Trophoblast cell (in vitro differentiated cells and primary cell): ENCODE measurements at regions not wholly inside any gene's neighbourhood (a gene's known extent, or its start where the extent isn't known, plus 50 kb on each side); places are given as distances from the start of the nearest gene placed in this dataset.

Source experiments
- DNase-seq, 2 donors: peaks; one replicate each; pipeline ENCODE4 v3.0.0-alpha.2; 2016
- H2AFZ ChIP-seq: 2 replicates; pipeline ENCODE4 v1.6.1; 2013; ENCODE audit warnings: low read length, moderate library complexity, mild to moderate bottlenecking; ENCODE audit not compliant: insufficient read depth, poor library complexity
- H2AK5ac ChIP-seq: 2 replicates; pipeline ENCODE4 v1.6.1; 2013; ENCODE audit warnings: mild to moderate bottlenecking, low read length
- H2BK120ac ChIP-seq: 2 replicates; pipeline ENCODE4 v1.6.1; 2013; ENCODE audit warnings: low read length, mild to moderate bottlenecking, moderate library complexity; ENCODE audit not compliant: insufficient read depth, poor library complexity
- H2BK12ac ChIP-seq: 2 replicates; pipeline ENCODE4 v1.6.1; 2013; ENCODE audit warnings: mild to moderate bottlenecking, low read length, moderate library complexity
- H2BK5ac ChIP-seq: 2 replicates; pipeline ENCODE4 v1.6.1; 2013; ENCODE audit warnings: low read length, low read depth, moderate library complexity, mild to moderate bottlenecking; ENCODE audit not compliant: poor library complexity
- H3K14ac ChIP-seq: 2 replicates; pipeline ENCODE4 v1.6.1; 2013; ENCODE audit warnings: mild to moderate bottlenecking, low read length
- H3K18ac ChIP-seq: 2 replicates; pipeline ENCODE4 v1.6.1; 2013; ENCODE audit warnings: mild to moderate bottlenecking, low read length
- H3K23ac ChIP-seq: 2 replicates; pipeline ENCODE4 v1.6.1; 2013; ENCODE audit warnings: low read length
- H3K27ac ChIP-seq: 2 replicates; pipeline ENCODE4 v1.5.1; 2013; ENCODE audit warnings: low read depth, mild to moderate bottlenecking, inconsistent platforms, low read length, moderate library complexity
- H3K27me3 ChIP-seq: 2 replicates; pipeline ENCODE4 v1.6.1; 2013; ENCODE audit warnings: inconsistent platforms, mild to moderate bottlenecking, low read length, moderate library complexity; ENCODE audit not compliant: insufficient read depth
- H3K36me3 ChIP-seq, 2 experiments: 1 replicate in 1 of 2; 2 replicates in 1 of 2; pipeline ENCODE4 v1.6.1; 2013; ENCODE audit warnings: low read length in 2 of 2, mild to moderate bottlenecking in 2 of 2, moderate library complexity in 1 of 2; ENCODE audit not compliant: insufficient read depth in 2 of 2, control insufficient read depth in 1 of 2
- H3K4ac ChIP-seq: 2 replicates; pipeline ENCODE4 v1.6.1; 2013; ENCODE audit warnings: low read depth, mild to moderate bottlenecking, low read length, moderate library complexity
- H3K4me1 ChIP-seq, 2 experiments: 1 replicate in 1 of 2; 2 replicates in 1 of 2; pipeline ENCODE4 v1.6.1; 2013; ENCODE audit warnings: low read length in 2 of 2, mild to moderate bottlenecking in 2 of 2, moderate library complexity in 1 of 2; ENCODE audit not compliant: insufficient read depth in 2 of 2, control insufficient read depth in 1 of 2
- H3K4me2 ChIP-seq: 2 replicates; pipeline ENCODE4 v1.6.1; 2013; ENCODE audit warnings: inconsistent platforms, mild to moderate bottlenecking, low read length, moderate library complexity
- H3K4me3 ChIP-seq: 2 replicates; pipeline ENCODE4 v1.5.1; 2013; ENCODE audit warnings: mild to moderate bottlenecking, low read depth, low read length, inconsistent platforms
- H3K79me1 ChIP-seq: one replicate; pipeline ENCODE4 v1.6.1; 2013; ENCODE audit warnings: low read length
- H3K79me2 ChIP-seq: 2 replicates; pipeline ENCODE4 v1.6.1; 2013; ENCODE audit warnings: low read length, mild to moderate bottlenecking; ENCODE audit not compliant: control insufficient read depth, insufficient read depth, poor library complexity
- H3K9ac ChIP-seq: 2 replicates; pipeline ENCODE4 v1.6.1; 2013; ENCODE audit warnings: mild to moderate bottlenecking, low read length
- H3K9me3 ChIP-seq: 2 replicates; pipeline ENCODE4 v1.6.1; 2013; ENCODE audit warnings: low read depth, mild to moderate bottlenecking, control low read depth, inconsistent platforms, low read length; ENCODE audit not compliant: insufficient read depth
- H4K12ac ChIP-seq: 2 replicates; pipeline ENCODE4 v1.6.1; 2013; ENCODE audit warnings: low read depth, mild to moderate bottlenecking, low read length, moderate library complexity
- H4K8ac ChIP-seq: 2 replicates; pipeline ENCODE4 v1.6.1; 2013; ENCODE audit warnings: low read depth, mild to moderate bottlenecking, low read length, moderate library complexity
- H4K91ac ChIP-seq: one replicate; pipeline ENCODE4 v1.6.1; 2013; ENCODE audit warnings: low read depth, mild to moderate bottlenecking, low read length, moderate library complexity
- WGBS: extraction: QIAGEN DNeasy Blood & Tissue Kit; methylation state at CpG from one replicate; pipeline ENCODE4 v1.1.7; 2013; ENCODE audit warnings: missing lambda C conversion rate; ENCODE audit not compliant: insufficient read length, insufficient coverage; ENCODE audit errors: extremely low coverage; 5-methylcytosine and 5-hydroxymethylcytosine counted together

GRCh38 chr2:9761577-9761976 is 81.7 kb upstream of the TAF1B start:
- Histone ChIP-seq H3K14ac (no peak overlapping the region), H4K8ac (no peak overlapping the region), H3K27me3 (no peaks in the 10 kb centered on the region), H3K4ac (no peak overlapping the region), H4K91ac (no peak overlapping the region), H2BK12ac (no peak overlapping the region), H2BK120ac (no peak overlapping the region), H4K12ac (no peak overlapping the region), H3K4me2 (no peak overlapping the region), H3K36me3 (no peaks in the 10 kb centered on the region), H3K9ac (no peak overlapping the region), H3K23ac (no peak overlapping the region), H2AK5ac (no peak overlapping the region), H3K9me3 (no peaks in the 10 kb centered on the region), H3K79me2 (no peaks in the 10 kb centered on the region), H3K4me1 (peaks cover 11% of the 10 kb centered on the region in 2 experiments), H3K79me1 (no peaks in the 10 kb centered on the region), H3K4me3 (no peak overlapping the region), H2BK5ac (no peak overlapping the region), H3K27ac (no peak overlapping the region), H3K18ac (no peak overlapping the region), H2AFZ (no peak overlapping the region)
- DNase-seq = no peak
- WGBS = no CpG with 5 or more reads among the region's 11 CpGs

- no peak overlapping the region for H2AK5ac ChIP-seq
- H2BK120ac ChIP-seq = no peak overlapping the region
- H2BK12ac ChIP-seq = no peak overlapping the region
- H3K27ac ChIP-seq = no peak overlapping the region
- H3K4me1 ChIP-seq = peaks cover 11% of the 10 kb centered on the region in 2 experiments
- H3K9ac ChIP-seq = no peak overlapping the region
- H3K14ac ChIP-seq = no peak overlapping the region
- no peak overlapping the region for H2AFZ ChIP-seq
- no peak overlapping the region for H4K12ac ChIP-seq
- H4K91ac ChIP-seq = no peak overlapping the region
- H3K18ac ChIP-seq = no peak overlapping the region
- no CpG with 5 or more reads among the region's 5 CpGs for WGBS
- no peak for DNase-seq
- no peak overlapping the region for H3K4ac ChIP-seq
- no peaks in the 10 kb centered on the region for H3K27me3 ChIP-seq
- no peak overlapping the region for H2BK5ac ChIP-seq
- no peak overlapping the region for H4K8ac ChIP-seq
- no peak overlapping the region for H3K4me2 ChIP-seq
- no peaks in the 10 kb centered on the region for H3K9me3 ChIP-seq
- no peaks in the 10 kb centered on the region for H3K36me3 ChIP-seq
- no peaks in the 10 kb centered on the region for H3K79me1 ChIP-seq
- H3K23ac ChIP-seq = no peak overlapping the region
- no peaks in the 10 kb centered on the region for H3K79me2 ChIP-seq
- no peak overlapping the region for H3K4me3 ChIP-seq
These were observed 81.1 kb upstream of the TAF1B start for GRCh38 chr2:9762164-9762563.

GRCh38 chr2:9762941-9763340 is 80.3 kb upstream of the TAF1B start:
- Histone ChIP-seq H3K4me3 (no peak overlapping the region), H3K9me3 (no peaks in the 10 kb centered on the region), H3K4me2 (no peak overlapping the region), H2BK5ac (no peak overlapping the region), H3K36me3 (no peaks in the 10 kb centered on the region), H3K79me2 (no peaks in the 10 kb centered on the region), H4K12ac (no peak overlapping the region), H2AK5ac (no peak overlapping the region), H2BK12ac (no peak overlapping the region), H3K27me3 (no peaks in the 10 kb centered on the region), H4K91ac (no peak overlapping the region), H3K4me1 (peaks cover 8% of the 10 kb centered on the region in 2 experiments), H4K8ac (no peak overlapping the region), H2AFZ (no peak overlapping the region), H3K14ac (no peak overlapping the region), H3K4ac (no peak overlapping the region), H3K27ac (no peak overlapping the region), H2BK120ac (no peak overlapping the region), H3K23ac (no peak overlapping the region), H3K18ac (no peak overlapping the region), H3K79me1 (no peaks in the 10 kb centered on the region), H3K9ac (no peak overlapping the region)
- WGBS = no CpG with 5 or more reads among the region's 9 CpGs
- DNase-seq = no peak

GRCh38 chr2:9763356-9764152 is 79.7 kb upstream of the TAF1B start:
- Histone ChIP-seq H3K9ac (no peak overlapping the region), H2BK5ac (no peak overlapping the region), H4K8ac (no peak overlapping the region), H4K91ac (no peak overlapping the region), H2AFZ (no peak overlapping the region), H3K18ac (no peak overlapping the region), H2BK12ac (no peak overlapping the region), H3K9me3 (no peaks in the 10 kb centered on the region), H3K4me1 (peaks cover 4% of the 10 kb centered on the region in 2 experiments), H3K27me3 (no peaks in the 10 kb centered on the region), H4K12ac (no peak overlapping the region), H3K79me2 (no peaks in the 10 kb centered on the region), H2BK120ac (no peak overlapping the region), H3K79me1 (no peaks in the 10 kb centered on the region), H3K23ac (no peak overlapping the region), H3K4me3 (no peak overlapping the region), H3K36me3 (no peaks in the 10 kb centered on the region), H2AK5ac (no peak overlapping the region), H3K14ac (no peak overlapping the region), H3K27ac (no peak overlapping the region), H3K4ac (no peak overlapping the region), H3K4me2 (no peak overlapping the region)
- no CpG with 5 or more reads among the region's 7 CpGs for WGBS
- DNase-seq = no peak
